CD14-positive monocyte (primary cell): ENCODE measurements at regions not wholly inside any gene's neighbourhood (a gene's known extent, or its start where the extent isn't known, plus 50 kb on each side); places are given as distances from the start of the nearest gene placed in this dataset.

ENCODE experiments used
- DNase-seq, 3 donors: peaks; one replicate each; pipeline ENCODE4 v3.0.0-alpha.2; 2011 to 2022
- H2AFZ ChIP-seq: 2 replicates; pipeline ENCODE4 v1.6.0; 2012; ENCODE audit warnings: mild to moderate bottlenecking, low read depth, low read length, inconsistent platforms; ENCODE audit not compliant: insufficient read depth, poor library complexity, severe bottlenecking
- H3K27ac ChIP-seq, 2 donors: 1 replicate in 1 of 2; 2 replicates in 1 of 2; pipeline ENCODE4 v1.5.1; 2012 to 2013; ENCODE audit warnings: low read length in 2 of 2, control low read depth in 1 of 2, inconsistent platforms in 1 of 2, low read depth in 1 of 2, mild to moderate bottlenecking in 1 of 2
- H3K27me3 ChIP-seq, 2 donors: one replicate each; pipeline versions ENCODE4 v1.6.0 to v1.6.1; 2011 to 2013; ENCODE audit warnings: low read length in 2 of 2; ENCODE audit not compliant: control insufficient read depth in 2 of 2, insufficient read depth in 2 of 2
- H3K36me3 ChIP-seq, 2 donors: replicated peaks in 1 of 2; 1 replicate in 1 of 2; 2 replicates in 1 of 2; pipeline versions ENCODE4 v1.5.1 to v1.6.1; 2012 to 2013; ENCODE audit warnings: low read length in 2 of 2, control low read depth in 1 of 2, inconsistent platforms in 1 of 2, mild to moderate bottlenecking in 1 of 2; ENCODE audit not compliant: insufficient read depth in 2 of 2, control insufficient read depth in 1 of 2
- H3K4me1 ChIP-seq, 2 donors: 1 replicate in 1 of 2; 2 replicates in 1 of 2; pipeline versions ENCODE4 v1.5.1 to v1.6.1; 2012 to 2013; ENCODE audit warnings: low read length in 2 of 2, control low read depth in 1 of 2, inconsistent platforms in 1 of 2, mild to moderate bottlenecking in 1 of 2, moderate library complexity in 1 of 2; ENCODE audit not compliant: insufficient read depth in 2 of 2, control insufficient read depth in 1 of 2
- H3K4me2 ChIP-seq: replicated peaks from 2 replicates; pipeline ENCODE3; 2012; ENCODE audit warnings: low read length, moderate library complexity, mild to moderate bottlenecking; ENCODE audit not compliant: poor library complexity, severe bottlenecking; ENCODE audit errors: extremely low read depth
- H3K4me3 ChIP-seq, 3 experiments: fragments of 200-600 bp in 1 of 3; sonication (generic) in 1 of 3; replicated peaks in 1 of 3; 1 replicate in 2 of 3; 2 replicates in 1 of 3; pipeline ENCODE4 v1.5.1; 2011 to 2013; ENCODE audit warnings: low read length in 3 of 3, mild to moderate bottlenecking in 3 of 3, control low read depth in 2 of 3, low read depth in 2 of 3, inconsistent platforms in 1 of 3, moderate library complexity in 1 of 3
- H3K79me2 ChIP-seq: 2 replicates; pipeline ENCODE4 v1.6.0; 2012; ENCODE audit warnings: mild to moderate bottlenecking, control low read depth, inconsistent platforms, low read length, moderate library complexity; ENCODE audit not compliant: insufficient read depth
- H3K9ac ChIP-seq: 2 replicates; pipeline ENCODE4 v1.6.0; 2017; ENCODE audit warnings: low read length, mild to moderate bottlenecking; ENCODE audit not compliant: insufficient read depth, poor library complexity, severe bottlenecking
- H3K9me3 ChIP-seq, 2 donors: replicated peaks in 1 of 2; 1 replicate in 1 of 2; 2 replicates in 1 of 2; pipeline versions ENCODE4 v1.5.1 to v1.6.1; 2012 to 2013; ENCODE audit warnings: low read length in 2 of 2, control low read depth in 1 of 2; ENCODE audit not compliant: control insufficient read depth in 1 of 2, insufficient read depth in 1 of 2
- H4K20me1 ChIP-seq: 2 replicates; pipeline ENCODE4 v1.6.0; 2012; ENCODE audit warnings: mild to moderate bottlenecking, low read length, control low read depth, moderate library complexity; ENCODE audit not compliant: insufficient read depth
- H3K27ac Mint-ChIP-seq, 7 donors: one replicate each; pipeline ENCODE4 v1.8.0; 2020; ENCODE audit warnings: mild to moderate bottlenecking in 7 of 7, mixed read lengths in 7 of 7, moderate library complexity in 6 of 7, inconsistent platforms in 2 of 7
- H3K27me3 Mint-ChIP-seq, 3 donors: one replicate each; pipeline ENCODE4 v1.8.0; 2021 to 2022; ENCODE audit warnings: low read depth in 3 of 3, mild to moderate bottlenecking in 3 of 3, mixed read lengths in 3 of 3, moderate library complexity in 3 of 3, inconsistent platforms in 1 of 3
- H3K36me3 Mint-ChIP-seq, 2 donors: one replicate each; pipeline ENCODE4 v1.8.0; 2020; ENCODE audit warnings: mixed read lengths in 2 of 2, inconsistent platforms in 1 of 2, mild to moderate bottlenecking in 1 of 2
- H3K4me1 Mint-ChIP-seq: one replicate; pipeline ENCODE4 v1.8.0; 2020; ENCODE audit warnings: mild to moderate bottlenecking, mixed read lengths
- H3K4me3 Mint-ChIP-seq, 2 donors: one replicate each; pipeline ENCODE4 v1.8.0; 2020; ENCODE audit warnings: mild to moderate bottlenecking in 2 of 2, mixed read lengths in 2 of 2, moderate library complexity in 1 of 2
- H3K9me3 Mint-ChIP-seq, 7 donors: one replicate each; pipeline ENCODE4 v1.8.0; 2020 to 2022; ENCODE audit warnings: mixed read lengths in 7 of 7, mild to moderate bottlenecking in 6 of 7, moderate library complexity in 6 of 7, inconsistent platforms in 2 of 7
- WGBS: methylation state at CpG from one replicate; pipeline ENCODE4 v1.1.5; 2013; ENCODE audit warnings: missing lambda C conversion rate; ENCODE audit not compliant: insufficient coverage; 5-methylcytosine and 5-hydroxymethylcytosine counted together
- intact Hi-C, 2 donors: fragments of 100-400 bp; cut with micrococcal nuclease; formaldehyde crosslinking; loops; one replicate each; pipeline versions ENCODE4 v1.15.0 to v1.15.1; 2023
- TF ChIP-seq, protein P1 (sequence below): fragments of 200-600 bp; IDR thresholded peaks from one replicate; pipeline ENCODE4 v1.8.0; 2022; ENCODE audit warnings: antibody characterized with exemption, mild to moderate bottlenecking

DNA sequence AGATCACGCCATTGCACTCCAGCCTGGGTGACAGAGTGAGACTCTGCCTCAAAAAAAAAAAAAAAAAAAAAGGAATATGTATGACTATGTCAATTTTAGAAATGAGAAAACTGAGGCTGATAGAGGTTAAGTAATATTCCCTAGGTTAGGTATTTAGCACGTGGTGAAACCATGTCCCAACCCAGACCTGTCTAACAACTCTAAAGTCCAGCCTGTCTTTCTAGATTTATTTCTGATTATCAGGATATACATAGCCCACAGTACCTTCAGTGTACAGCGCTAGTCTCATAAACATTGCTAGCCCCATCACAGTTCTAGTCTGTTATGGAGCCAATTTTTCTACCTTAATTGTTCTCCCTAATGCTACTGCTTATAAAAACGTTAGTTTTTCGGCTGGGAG lies 88.4 kb upstream of the RAP2B start:
- 65% methylated on average over 2 of the region's 5 CpGs for WGBS
- H3K9me3 Mint-ChIP-seq = peaks cover 0 to 5% (median 0%) of the 10 kb centered on the region in 7 donors
- TF ChIP-seq, protein P1, sequence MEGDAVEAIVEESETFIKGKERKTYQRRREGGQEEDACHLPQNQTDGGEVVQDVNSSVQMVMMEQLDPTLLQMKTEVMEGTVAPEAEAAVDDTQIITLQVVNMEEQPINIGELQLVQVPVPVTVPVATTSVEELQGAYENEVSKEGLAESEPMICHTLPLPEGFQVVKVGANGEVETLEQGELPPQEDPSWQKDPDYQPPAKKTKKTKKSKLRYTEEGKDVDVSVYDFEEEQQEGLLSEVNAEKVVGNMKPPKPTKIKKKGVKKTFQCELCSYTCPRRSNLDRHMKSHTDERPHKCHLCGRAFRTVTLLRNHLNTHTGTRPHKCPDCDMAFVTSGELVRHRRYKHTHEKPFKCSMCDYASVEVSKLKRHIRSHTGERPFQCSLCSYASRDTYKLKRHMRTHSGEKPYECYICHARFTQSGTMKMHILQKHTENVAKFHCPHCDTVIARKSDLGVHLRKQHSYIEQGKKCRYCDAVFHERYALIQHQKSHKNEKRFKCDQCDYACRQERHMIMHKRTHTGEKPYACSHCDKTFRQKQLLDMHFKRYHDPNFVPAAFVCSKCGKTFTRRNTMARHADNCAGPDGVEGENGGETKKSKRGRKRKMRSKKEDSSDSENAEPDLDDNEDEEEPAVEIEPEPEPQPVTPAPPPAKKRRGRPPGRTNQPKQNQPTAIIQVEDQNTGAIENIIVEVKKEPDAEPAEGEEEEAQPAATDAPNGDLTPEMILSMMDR = no peak
- peaks cover 15% of the 10 kb centered on the region for H3K4me1 Mint-ChIP-seq
- no peak for DNase-seq
- no peaks in the 10 kb centered on the region for H4K20me1 ChIP-seq
- no peaks in the 10 kb centered on the region for H3K9me3 ChIP-seq
- H3K4me1 ChIP-seq = peaks cover 15 to 16% of the 10 kb centered on the region in 2 donors
- intact Hi-C loops = no loop called here
- H3K4me3 Mint-ChIP-seq = no peak overlapping the region
- no peaks in the 10 kb centered on the region for H3K79me2 ChIP-seq
- no peaks in the 10 kb centered on the region for H3K27me3 ChIP-seq
- H3K4me2 ChIP-seq = no peak overlapping the region
- no peak overlapping the region for H3K27ac Mint-ChIP-seq
- H3K27ac ChIP-seq = no peak overlapping the region
- no peak overlapping the region for H3K9ac ChIP-seq
- peaks cover 0 to 4% (median 0%) of the 10 kb centered on the region in 3 donors for H3K27me3 Mint-ChIP-seq
- no peak overlapping the region for H2AFZ ChIP-seq
- H3K36me3 ChIP-seq = no peaks in the 10 kb centered on the region
- H3K4me3 ChIP-seq = no peak overlapping the region
- H3K36me3 Mint-ChIP-seq = no peaks in the 10 kb centered on the region

DNA sequence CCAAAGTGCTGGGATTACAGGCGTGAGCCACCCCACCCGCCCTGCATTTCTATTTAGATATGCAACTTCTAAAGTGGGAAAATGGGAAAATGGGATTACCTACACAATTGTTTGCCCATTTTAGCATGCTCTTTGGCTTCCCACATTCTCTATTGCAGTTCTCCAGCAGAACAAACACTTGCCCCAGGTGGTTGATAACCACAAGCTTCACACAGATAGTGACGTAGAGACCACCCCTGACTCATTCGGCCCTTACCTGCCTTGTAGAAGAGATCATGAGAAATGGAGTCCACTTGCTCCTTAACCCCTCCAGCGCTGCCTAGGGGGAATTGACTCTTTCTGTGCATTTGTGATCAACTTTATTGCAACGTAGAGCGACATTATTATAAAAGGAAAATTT lies 83.2 kb upstream of the RAP2B start:
- TF ChIP-seq, protein P1 = no peak
- intact Hi-C loops = no loop called here
- no peaks in the 10 kb centered on the region for H3K36me3 ChIP-seq
- no peak overlapping the region for H3K9ac ChIP-seq
- no peaks in the 10 kb centered on the region for H3K27me3 ChIP-seq
- Mint-ChIP-seq H3K4me1 (peaks cover 8% of the 10 kb centered on the region), H3K9me3 (peaks cover 0 to 5% (median 0%) of the 10 kb centered on the region in 7 donors), H3K27me3 (no peaks in the 10 kb centered on the region), H3K4me3 (no peak overlapping the region), H3K36me3 (no peaks in the 10 kb centered on the region), H3K27ac (peak overlapping the region in 1 of 7 donors; percentile 80)
- H3K4me1 ChIP-seq = no peaks in the 10 kb centered on the region
- no peak overlapping the region for H2AFZ ChIP-seq
- H3K9me3 ChIP-seq = no peaks in the 10 kb centered on the region
- no CpG with 5 or more reads among the region's 7 CpGs for WGBS
- no peak overlapping the region for H3K4me2 ChIP-seq
- no peak overlapping the region for H3K27ac ChIP-seq
- H3K79me2 ChIP-seq = no peaks in the 10 kb centered on the region
- DNase-seq = no peak
- H4K20me1 ChIP-seq = no peaks in the 10 kb centered on the region
- no peak overlapping the region for H3K4me3 ChIP-seq
